ENCODE measurements at regions not wholly inside any gene's neighbourhood (a gene's known extent, or its start where the extent isn't known, plus 50 kb on each side); places are given as distances from the start of the nearest gene placed in this dataset.

DNA sequence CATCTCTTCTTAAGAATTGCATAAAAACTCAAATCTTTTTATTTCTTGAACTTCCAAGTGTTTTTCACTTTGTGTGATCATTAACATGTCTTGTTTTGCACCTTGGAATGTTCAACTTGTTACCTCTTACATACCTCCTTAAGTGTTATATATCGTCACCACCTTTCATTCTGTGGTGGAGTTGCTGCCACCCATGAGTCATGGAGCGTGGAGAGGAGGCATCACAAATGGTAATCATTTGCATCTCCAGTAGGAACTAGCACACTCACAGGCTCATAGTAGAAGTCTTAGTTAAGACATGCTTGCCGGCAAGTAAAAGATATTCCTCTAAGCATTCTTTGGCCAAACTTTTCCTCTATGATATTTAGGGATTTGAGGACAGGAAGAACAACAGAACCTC, 67.0 kb upstream of the VCX start:
- Mint-ChIP-seq H3K27me3 (no peaks in the 10 kb centered on the region), H3K9me3 (no peaks in the 10 kb centered on the region), H3K4me1 (no peaks in the 10 kb centered on the region), H3K4me3 (no peak overlapping the region), H3K27ac (no peak overlapping the region), H3K36me3 (ENCODE audit: low read depth) (no peaks in the 10 kb centered on the region)
- DNase-seq (no peak), ATAC-seq (ENCODE audit: low read depth) (no peak)
- TF ChIP-seq, protein P1, sequence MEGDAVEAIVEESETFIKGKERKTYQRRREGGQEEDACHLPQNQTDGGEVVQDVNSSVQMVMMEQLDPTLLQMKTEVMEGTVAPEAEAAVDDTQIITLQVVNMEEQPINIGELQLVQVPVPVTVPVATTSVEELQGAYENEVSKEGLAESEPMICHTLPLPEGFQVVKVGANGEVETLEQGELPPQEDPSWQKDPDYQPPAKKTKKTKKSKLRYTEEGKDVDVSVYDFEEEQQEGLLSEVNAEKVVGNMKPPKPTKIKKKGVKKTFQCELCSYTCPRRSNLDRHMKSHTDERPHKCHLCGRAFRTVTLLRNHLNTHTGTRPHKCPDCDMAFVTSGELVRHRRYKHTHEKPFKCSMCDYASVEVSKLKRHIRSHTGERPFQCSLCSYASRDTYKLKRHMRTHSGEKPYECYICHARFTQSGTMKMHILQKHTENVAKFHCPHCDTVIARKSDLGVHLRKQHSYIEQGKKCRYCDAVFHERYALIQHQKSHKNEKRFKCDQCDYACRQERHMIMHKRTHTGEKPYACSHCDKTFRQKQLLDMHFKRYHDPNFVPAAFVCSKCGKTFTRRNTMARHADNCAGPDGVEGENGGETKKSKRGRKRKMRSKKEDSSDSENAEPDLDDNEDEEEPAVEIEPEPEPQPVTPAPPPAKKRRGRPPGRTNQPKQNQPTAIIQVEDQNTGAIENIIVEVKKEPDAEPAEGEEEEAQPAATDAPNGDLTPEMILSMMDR (IDR thresholded peaks at IDR 0.05) = no peak
- intact Hi-C loops (cut with micrococcal nuclease) = no loop called here
- ChIA-PET CTCF (no interaction called here), POLR2A (no interaction called here)

DNA sequence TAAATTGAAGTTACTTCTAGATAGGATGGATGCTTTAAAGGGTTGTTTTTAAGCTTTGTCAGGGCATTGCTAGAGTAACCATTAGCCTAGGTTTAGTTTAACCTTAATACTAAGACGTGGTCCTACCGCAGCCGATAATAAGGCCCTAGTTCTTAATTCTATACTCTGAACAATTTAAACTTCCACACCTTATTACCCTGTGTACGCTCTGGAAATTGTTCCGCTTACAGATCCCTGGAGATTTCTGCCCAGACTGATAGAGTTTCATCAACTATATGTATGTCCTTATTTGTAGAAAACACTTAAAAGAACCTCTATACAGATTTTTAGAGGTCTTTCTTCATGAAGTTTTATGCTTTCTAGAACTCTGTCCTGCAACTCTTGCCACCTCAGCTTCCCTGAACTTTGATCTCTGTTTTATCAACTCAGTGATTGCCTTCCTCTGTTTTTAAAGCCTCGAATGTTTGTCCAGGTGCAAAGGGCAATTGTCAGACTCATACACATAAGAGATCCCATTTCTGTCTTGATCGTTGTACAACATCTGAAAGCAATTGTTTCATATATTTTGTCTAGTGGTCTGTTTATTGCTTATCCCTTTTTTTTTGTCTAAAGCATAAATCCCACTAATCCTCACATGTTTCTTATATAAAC, 71.1 kb upstream of the VCX start:
- Mint-ChIP-seq H3K27me3 (no peaks in the 10 kb centered on the region), H3K27ac (no peak overlapping the region), H3K9me3 (no peaks in the 10 kb centered on the region), H3K36me3 (ENCODE audit: low read depth) (no peaks in the 10 kb centered on the region), H3K4me3 (no peak overlapping the region), H3K4me1 (no peaks in the 10 kb centered on the region)
- POLR2A ChIA-PET = no interaction called here
- CTCF ChIA-PET = no interaction called here
- ATAC-seq (ENCODE audit: low read depth) = no peak
- TF ChIP-seq, protein P1 (IDR thresholded peaks at IDR 0.05) = no peak
- intact Hi-C loops (cut with micrococcal nuclease) = no loop called here
- no peak for DNase-seq

- H3K27me3 Mint-ChIP-seq = no peaks in the 10 kb centered on the region
- no peaks in the 10 kb centered on the region for H3K9me3 Mint-ChIP-seq
- H3K4me1 Mint-ChIP-seq = no peaks in the 10 kb centered on the region
- ATAC-seq (ENCODE audit: low read depth) (no peak), DNase-seq (no peak)
- intact Hi-C loops (cut with micrococcal nuclease) = no loop called here
- POLR2A ChIA-PET = no interaction called here
- H3K4me3 Mint-ChIP-seq = no peak overlapping the region
- CTCF ChIA-PET = no interaction called here
- H3K36me3 Mint-ChIP-seq (ENCODE audit: low read depth) = no peaks in the 10 kb centered on the region
- H3K27ac Mint-ChIP-seq = no peak overlapping the region
- TF ChIP-seq, protein P1 (IDR thresholded peaks at IDR 0.05) = no peak
Measured at GRCh38 chrX:7759830-7760229, 83.1 kb upstream of the VCX start.

DNA sequence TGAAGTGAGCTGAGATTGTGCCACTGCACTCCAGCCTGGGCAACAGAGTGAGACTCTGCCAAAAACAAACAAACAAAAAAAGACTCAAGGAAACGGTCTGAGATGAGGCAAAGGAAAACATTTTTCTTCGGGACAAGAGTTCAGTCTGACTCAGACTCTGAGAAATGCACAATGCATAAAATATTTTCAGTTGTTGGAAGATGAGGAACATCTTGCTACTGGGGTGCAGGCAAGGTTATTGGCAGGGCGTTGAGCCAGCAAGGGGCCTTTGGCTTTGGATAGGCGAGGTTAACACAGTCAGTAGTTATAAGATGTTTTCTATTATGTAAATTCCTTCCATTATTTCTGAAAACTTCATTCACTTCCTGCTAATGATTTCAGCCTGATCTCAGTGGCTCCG, 96.1 kb upstream of the VCX start:
- no peaks in the 10 kb centered on the region for H3K36me3 Mint-ChIP-seq (ENCODE audit: low read depth)
- no peaks in the 10 kb centered on the region for H3K4me1 Mint-ChIP-seq
- ChIA-PET CTCF (no interaction called here), POLR2A (no interaction called here)
- H3K4me3 Mint-ChIP-seq = no peak overlapping the region
- ATAC-seq (ENCODE audit: low read depth) (no peak), DNase-seq (no peak)
- H3K27me3 Mint-ChIP-seq = peaks cover 2% of the 10 kb centered on the region
- no peaks in the 10 kb centered on the region for H3K9me3 Mint-ChIP-seq
- intact Hi-C loops (cut with micrococcal nuclease) = no loop called here
- TF ChIP-seq, protein P1 (IDR thresholded peaks at IDR 0.05) = no peak
- H3K27ac Mint-ChIP-seq = no peak overlapping the region

- H3K27me3 Mint-ChIP-seq = no peaks in the 10 kb centered on the region
- intact Hi-C loops (cut with micrococcal nuclease) = no loop called here
- no peak overlapping the region for H3K4me3 Mint-ChIP-seq
- ChIA-PET CTCF (no interaction called here), POLR2A (no interaction called here)
- TF ChIP-seq, protein P1 (IDR thresholded peaks at IDR 0.05) = no peak
- no peak overlapping the region for H3K27ac Mint-ChIP-seq
- ATAC-seq (ENCODE audit: low read depth) (no peak), DNase-seq (no peak)
- H3K4me1 Mint-ChIP-seq = no peaks in the 10 kb centered on the region
- H3K36me3 Mint-ChIP-seq (ENCODE audit: low read depth) = no peaks in the 10 kb centered on the region
- no peaks in the 10 kb centered on the region for H3K9me3 Mint-ChIP-seq
Measured at GRCh38 chrX:7730071-7730470, 112.9 kb upstream of the VCX start.
